ENCODE measurements at regions not wholly inside any gene's neighbourhood (a gene's known extent, or its start where the extent isn't known, plus 50 kb on each side); places are given as distances from the start of the nearest gene placed in this dataset.

DNA sequence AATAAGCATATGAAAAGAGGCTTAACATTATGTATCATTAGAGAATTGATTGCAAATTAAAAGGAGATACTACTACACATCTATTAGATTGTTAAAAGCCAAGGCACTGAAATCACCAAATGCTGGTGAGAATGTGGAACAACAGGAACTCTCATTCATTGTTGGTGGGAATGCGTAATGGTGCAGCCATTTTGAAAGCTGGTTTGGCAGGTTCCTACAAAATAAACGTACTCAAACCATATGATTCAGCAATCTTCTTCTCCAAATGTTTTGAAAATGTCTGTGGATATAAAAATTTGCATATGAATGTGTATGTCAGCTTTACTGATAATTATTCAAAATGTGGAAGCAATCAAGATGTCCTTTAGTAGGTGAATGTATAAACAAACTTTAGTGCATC, 176.4 kb upstream of the PLET1 start:
- TF ChIP-seq, protein P1, sequence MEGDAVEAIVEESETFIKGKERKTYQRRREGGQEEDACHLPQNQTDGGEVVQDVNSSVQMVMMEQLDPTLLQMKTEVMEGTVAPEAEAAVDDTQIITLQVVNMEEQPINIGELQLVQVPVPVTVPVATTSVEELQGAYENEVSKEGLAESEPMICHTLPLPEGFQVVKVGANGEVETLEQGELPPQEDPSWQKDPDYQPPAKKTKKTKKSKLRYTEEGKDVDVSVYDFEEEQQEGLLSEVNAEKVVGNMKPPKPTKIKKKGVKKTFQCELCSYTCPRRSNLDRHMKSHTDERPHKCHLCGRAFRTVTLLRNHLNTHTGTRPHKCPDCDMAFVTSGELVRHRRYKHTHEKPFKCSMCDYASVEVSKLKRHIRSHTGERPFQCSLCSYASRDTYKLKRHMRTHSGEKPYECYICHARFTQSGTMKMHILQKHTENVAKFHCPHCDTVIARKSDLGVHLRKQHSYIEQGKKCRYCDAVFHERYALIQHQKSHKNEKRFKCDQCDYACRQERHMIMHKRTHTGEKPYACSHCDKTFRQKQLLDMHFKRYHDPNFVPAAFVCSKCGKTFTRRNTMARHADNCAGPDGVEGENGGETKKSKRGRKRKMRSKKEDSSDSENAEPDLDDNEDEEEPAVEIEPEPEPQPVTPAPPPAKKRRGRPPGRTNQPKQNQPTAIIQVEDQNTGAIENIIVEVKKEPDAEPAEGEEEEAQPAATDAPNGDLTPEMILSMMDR (IDR thresholded peaks at IDR 0.05; ENCODE audit: low read depth, low read length), result no peak
- TF ChIP-seq EZH2phosphoT487 (IDR thresholded peaks at IDR 0.05; ENCODE audit: low read depth), result no peak

All from OCI-LY3 (cell line).